ENCODE measurements at regions not wholly inside any gene's neighbourhood (a gene's known extent, or its start where the extent isn't known, plus 50 kb on each side); places are given as distances from the start of the nearest gene placed in this dataset.

- H3K27ac Mint-ChIP-seq = no peak overlapping the region
- ATAC-seq = no peak
- H3K9me3 ChIP-seq (ENCODE audit: control insufficient read depth, low read length, poor library complexity, severe bottlenecking) = no peaks in the 10 kb centered on the region
- H3K4me1 Mint-ChIP-seq = no peaks in the 10 kb centered on the region
- H3K36me3 Mint-ChIP-seq (ENCODE audit: low read depth) = no peaks in the 10 kb centered on the region
- H3K27me3 Mint-ChIP-seq = no peaks in the 10 kb centered on the region
- DNase-seq = no peak
- no peak overlapping the region for H3K4me3 Mint-ChIP-seq
These were observed 63.5 kb upstream of the ASCC3 start for GRCh38 chr6:100944644-100945043.

- ATAC-seq (no peak), DNase-seq (no peak)
- Mint-ChIP-seq H3K36me3 (ENCODE audit: low read depth) (no peaks in the 10 kb centered on the region), H3K4me3 (no peak overlapping the region), H3K27me3 (peaks cover under 1% of the 10 kb centered on the region), H3K27ac (no peak overlapping the region), H3K4me1 (no peaks in the 10 kb centered on the region)
- H3K9me3 ChIP-seq (ENCODE audit: control insufficient read depth, low read length, poor library complexity, severe bottlenecking) = no peaks in the 10 kb centered on the region
These were observed 65.0 kb upstream of the ASCC3 start for GRCh38 chr6:100946021-100946540.

- H3K9me3 ChIP-seq (ENCODE audit: control insufficient read depth, low read length, poor library complexity, severe bottlenecking) = no peaks in the 10 kb centered on the region
- no peak overlapping the region for H3K4me3 Mint-ChIP-seq
- H3K27ac Mint-ChIP-seq = no peak overlapping the region
- H3K4me1 Mint-ChIP-seq = no peaks in the 10 kb centered on the region
- ATAC-seq = no peak
- H3K27me3 Mint-ChIP-seq = peaks cover 7% of the 10 kb centered on the region
- no peak for DNase-seq
- H3K36me3 Mint-ChIP-seq (ENCODE audit: low read depth) = no peaks in the 10 kb centered on the region
These were observed 65.6 kb upstream of the ASCC3 start for GRCh38 chr6:100946711-100947110.

- no peak for ATAC-seq
- peaks cover 8% of the 10 kb centered on the region for H3K27me3 Mint-ChIP-seq
- no peaks in the 10 kb centered on the region for H3K36me3 Mint-ChIP-seq (ENCODE audit: low read depth)
- no peak overlapping the region for H3K27ac Mint-ChIP-seq
- no peak overlapping the region for H3K4me3 Mint-ChIP-seq
- H3K9me3 ChIP-seq (ENCODE audit: control insufficient read depth, low read length, poor library complexity, severe bottlenecking) = no peaks in the 10 kb centered on the region
- no peaks in the 10 kb centered on the region for H3K4me1 Mint-ChIP-seq
- DNase-seq = no peak
These were observed 67.4 kb upstream of the ASCC3 start for GRCh38 chr6:100948381-100949133.

GRCh38 chr6:100952006-100952405, 70.9 kb upstream of the ASCC3 start:
- ATAC-seq (no peak), DNase-seq (no peak)
- H3K36me3 Mint-ChIP-seq (ENCODE audit: low read depth) = no peaks in the 10 kb centered on the region
- no peaks in the 10 kb centered on the region for H3K4me1 Mint-ChIP-seq
- no peak overlapping the region for H3K27ac Mint-ChIP-seq
- H3K4me3 Mint-ChIP-seq = no peak overlapping the region
- no peaks in the 10 kb centered on the region for H3K9me3 ChIP-seq (ENCODE audit: control insufficient read depth, low read length, poor library complexity, severe bottlenecking)
- H3K27me3 Mint-ChIP-seq = peaks cover 8% of the 10 kb centered on the region

- DNase-seq = no peak
- Mint-ChIP-seq H3K27ac (no peak overlapping the region), H3K4me3 (no peak overlapping the region), H3K36me3 (ENCODE audit: low read depth) (no peaks in the 10 kb centered on the region), H3K27me3 (no peaks in the 10 kb centered on the region), H3K4me1 (no peaks in the 10 kb centered on the region)
- H3K9me3 ChIP-seq (ENCODE audit: control insufficient read depth, low read length, poor library complexity, severe bottlenecking) = no peaks in the 10 kb centered on the region
- ATAC-seq = no peak
These were observed 78.2 kb upstream of the ASCC3 start for GRCh38 chr6:100959280-100959679.

GRCh38 chr6:100962466-100962865, 81.3 kb upstream of the ASCC3 start:
- no peak for DNase-seq
- H3K27me3 Mint-ChIP-seq = no peaks in the 10 kb centered on the region
- H3K27ac Mint-ChIP-seq = no peak overlapping the region
- no peaks in the 10 kb centered on the region for H3K4me1 Mint-ChIP-seq
- no peaks in the 10 kb centered on the region for H3K9me3 ChIP-seq (ENCODE audit: control insufficient read depth, low read length, poor library complexity, severe bottlenecking)
- no peaks in the 10 kb centered on the region for H3K36me3 Mint-ChIP-seq (ENCODE audit: low read depth)
- ATAC-seq = no peak
- no peak overlapping the region for H3K4me3 Mint-ChIP-seq

- no peaks in the 10 kb centered on the region for H3K27me3 Mint-ChIP-seq
- H3K4me3 Mint-ChIP-seq = no peak overlapping the region
- no peaks in the 10 kb centered on the region for H3K36me3 Mint-ChIP-seq (ENCODE audit: low read depth)
- DNase-seq (no peak), ATAC-seq (no peak)
- H3K4me1 Mint-ChIP-seq = no peaks in the 10 kb centered on the region
- no peak overlapping the region for H3K27ac Mint-ChIP-seq
- no peaks in the 10 kb centered on the region for H3K9me3 ChIP-seq (ENCODE audit: control insufficient read depth, low read length, poor library complexity, severe bottlenecking)
These were observed 83.9 kb upstream of the ASCC3 start for GRCh38 chr6:100965067-100965466.

- no peaks in the 10 kb centered on the region for H3K4me1 Mint-ChIP-seq
- no peak for DNase-seq
These were observed 87.8 kb upstream of the ASCC3 start for GRCh38 chr6:100968949-100969348.

GRCh38 chr6:100979267-100979666, 98.1 kb upstream of the ASCC3 start:
- H3K4me1 Mint-ChIP-seq = no peaks in the 10 kb centered on the region
- no peak overlapping the region for H3K27ac Mint-ChIP-seq
- no peak for ATAC-seq
- no peaks in the 10 kb centered on the region for H3K9me3 ChIP-seq (ENCODE audit: control insufficient read depth, low read length, poor library complexity, severe bottlenecking)
- H3K4me3 Mint-ChIP-seq = no peak overlapping the region
- no peaks in the 10 kb centered on the region for H3K27me3 Mint-ChIP-seq
- no peak for DNase-seq
- H3K36me3 Mint-ChIP-seq (ENCODE audit: low read depth) = no peaks in the 10 kb centered on the region

More at GRCh38 chr6:100968949-100969348, 87.8 kb upstream of the ASCC3 start:
- Mint-ChIP-seq H3K36me3 (ENCODE audit: low read depth) (no peaks in the 10 kb centered on the region), H3K27me3 (no peaks in the 10 kb centered on the region), H3K27ac (no peak overlapping the region), H3K4me3 (no peak overlapping the region)
- ATAC-seq = no peak
- H3K9me3 ChIP-seq (ENCODE audit: control insufficient read depth, low read length, poor library complexity, severe bottlenecking) = no peaks in the 10 kb centered on the region

GRCh38 chr6:100980949-100981348, 99.8 kb upstream of the ASCC3 start:
- Mint-ChIP-seq H3K27ac (no peak overlapping the region), H3K36me3 (ENCODE audit: low read depth) (no peaks in the 10 kb centered on the region), H3K4me1 (no peaks in the 10 kb centered on the region), H3K4me3 (no peak overlapping the region), H3K27me3 (no peaks in the 10 kb centered on the region)
- DNase-seq (no peak), ATAC-seq (no peak)
- H3K9me3 ChIP-seq (ENCODE audit: control insufficient read depth, low read length, poor library complexity, severe bottlenecking) = no peaks in the 10 kb centered on the region

GRCh38 chr6:100986921-100987320, 105.8 kb upstream of the ASCC3 start:
- no peak for ATAC-seq
- Mint-ChIP-seq H3K36me3 (ENCODE audit: low read depth) (no peaks in the 10 kb centered on the region), H3K4me3 (no peak overlapping the region), H3K27ac (no peak overlapping the region), H3K27me3 (no peaks in the 10 kb centered on the region), H3K4me1 (peaks cover 2% of the 10 kb centered on the region)
- DNase-seq = no peak
- no peaks in the 10 kb centered on the region for H3K9me3 ChIP-seq (ENCODE audit: control insufficient read depth, low read length, poor library complexity, severe bottlenecking)

- Mint-ChIP-seq H3K4me3 (no peak overlapping the region), H3K4me1 (peaks cover 2% of the 10 kb centered on the region), H3K27me3 (no peaks in the 10 kb centered on the region), H3K36me3 (ENCODE audit: low read depth) (no peaks in the 10 kb centered on the region), H3K27ac (no peak overlapping the region)
- ATAC-seq (no peak), DNase-seq (no peak)
- H3K9me3 ChIP-seq (ENCODE audit: control insufficient read depth, low read length, poor library complexity, severe bottlenecking) = no peaks in the 10 kb centered on the region
These were observed 106.4 kb upstream of the ASCC3 start for GRCh38 chr6:100987556-100987955.

- H3K9me3 ChIP-seq (ENCODE audit: control insufficient read depth, low read length, poor library complexity, severe bottlenecking) = no peaks in the 10 kb centered on the region
- ATAC-seq (no peak), DNase-seq (no peak)
- peaks cover 2% of the 10 kb centered on the region for H3K4me1 Mint-ChIP-seq
- H3K27ac Mint-ChIP-seq = no peak overlapping the region
- H3K36me3 Mint-ChIP-seq (ENCODE audit: low read depth) = no peaks in the 10 kb centered on the region
- no peak overlapping the region for H3K4me3 Mint-ChIP-seq
- no peaks in the 10 kb centered on the region for H3K27me3 Mint-ChIP-seq
These were observed 107.4 kb upstream of the ASCC3 start for GRCh38 chr6:100988391-100988984.
